Brain microvascular endothelial cell (primary cell): ENCODE measurements at regions not wholly inside any gene's neighbourhood (a gene's known extent, or its start where the extent isn't known, plus 50 kb on each side); places are given as distances from the start of the nearest gene placed in this dataset.
"Not testable (repeated sequence)": the region's sequence is repeated elsewhere in the genome, so short reads cannot be mapped to it uniquely, and the experiment has no call there.

ENCODE experiments used
- DNase-seq: peaks from one replicate; pipeline ENCODE4 v3.0.0-alpha.2; 2020
- H3K27ac ChIP-seq: fragments of 250-450 bp; sonication (Bioruptor Pico); 2 replicates; pipeline ENCODE4 v1.5.1; 2020; ENCODE audit warnings: mild to moderate bottlenecking, moderate library complexity
- H3K27me3 ChIP-seq: fragments of 250-450 bp; sonication (Bioruptor Pico); replicated peaks from 2 replicates; pipeline ENCODE4 v1.5.1; 2020; ENCODE audit warnings: mild to moderate bottlenecking
- H3K36me3 ChIP-seq: fragments of 250-450 bp; sonication (Bioruptor Pico); replicated peaks from 2 replicates; pipeline ENCODE4 v1.5.1; 2020; ENCODE audit warnings: mild to moderate bottlenecking
- H3K4me3 ChIP-seq: 2 replicates; pipeline ENCODE4 v1.5.1; 2011; ENCODE audit warnings: low read depth, mild to moderate bottlenecking, control low read depth, low read length, moderate library complexity
- CTCF ChIP-seq: IDR thresholded peaks from 2 replicates; pipeline ENCODE4 v1.5.1; 2011; ENCODE audit warnings: low read depth, mild to moderate bottlenecking, moderate library complexity, low read length, control low read depth, inconsistent platforms; ENCODE audit errors: missing control alignments
- in situ Hi-C: cut with HindIII; loops from 2 replicates; pipeline ENCODE4 v1.10.0; 2017; ENCODE audit warnings: low sequenced_read_pairs, low pct_ligation_motif_present

GRCh38 chr2:83808878-83809277 lies 650.2 kb downstream of the SUCLG1 start:
- in situ Hi-C loops: no loop called here
- DNase-seq: no peak

GRCh38 chr2:83802604-83803003 lies 656.5 kb downstream of the SUCLG1 start:
- no peaks in the 10 kb centered on the region for H3K36me3 ChIP-seq
- DNase-seq: no peak
- H3K27me3 ChIP-seq: no peaks in the 10 kb centered on the region
- H3K4me3 ChIP-seq: no peak overlapping the region
- no peak for TF ChIP-seq CTCF
- in situ Hi-C loops: no loop called here
- H3K27ac ChIP-seq: no peak overlapping the region

More at GRCh38 chr2:83808878-83809277, 650.2 kb downstream of the SUCLG1 start:
- H3K36me3 ChIP-seq: no peaks in the 10 kb centered on the region
- H3K27me3 ChIP-seq: no peaks in the 10 kb centered on the region
- TF ChIP-seq CTCF: no peak
- no peak overlapping the region for H3K4me3 ChIP-seq
- no peak overlapping the region for H3K27ac ChIP-seq

GRCh38 chr2:83795777-83796176 lies 663.3 kb downstream of the SUCLG1 start:
- Histone ChIP-seq H3K4me3 (no peak overlapping the region), H3K36me3 (no peaks in the 10 kb centered on the region), H3K27ac (no peak overlapping the region), H3K27me3 (no peaks in the 10 kb centered on the region)
- TF ChIP-seq CTCF: no peak
- DNase-seq: no peak
- in situ Hi-C loops: no loop called here

GRCh38 chr2:83790467-83790866 lies 668.6 kb downstream of the SUCLG1 start:
- H3K27ac ChIP-seq, H3K4me3 ChIP-seq, in situ Hi-C loops, H3K36me3 ChIP-seq, DNase-seq, H3K27me3 ChIP-seq: not testable (repeated sequence)

GRCh38 chr2:83789674-83790073 lies 669.4 kb downstream of the SUCLG1 start:
- H3K36me3 ChIP-seq, H3K27me3 ChIP-seq, H3K4me3 ChIP-seq, in situ Hi-C loops, DNase-seq, H3K27ac ChIP-seq: not testable (repeated sequence)

GRCh38 chr2:83788938-83789566 lies 670.0 kb downstream of the SUCLG1 start:
- H3K27me3 ChIP-seq, in situ Hi-C loops, DNase-seq, H3K36me3 ChIP-seq, H3K27ac ChIP-seq, H3K4me3 ChIP-seq: not testable (repeated sequence)

GRCh38 chr2:83787189-83787588 lies 671.9 kb downstream of the SUCLG1 start:
- no peaks in the 10 kb centered on the region for H3K36me3 ChIP-seq
- H3K27ac ChIP-seq: no peak overlapping the region
- no peaks in the 10 kb centered on the region for H3K27me3 ChIP-seq
- H3K4me3 ChIP-seq: no peak overlapping the region
- no peak for DNase-seq
- in situ Hi-C loops: no loop called here
- TF ChIP-seq CTCF: no peak
